ENCODE measurements at regions not wholly inside any gene's neighbourhood (a gene's known extent, or its start where the extent isn't known, plus 50 kb on each side); places are given as distances from the start of the nearest gene placed in this dataset.

DNA sequence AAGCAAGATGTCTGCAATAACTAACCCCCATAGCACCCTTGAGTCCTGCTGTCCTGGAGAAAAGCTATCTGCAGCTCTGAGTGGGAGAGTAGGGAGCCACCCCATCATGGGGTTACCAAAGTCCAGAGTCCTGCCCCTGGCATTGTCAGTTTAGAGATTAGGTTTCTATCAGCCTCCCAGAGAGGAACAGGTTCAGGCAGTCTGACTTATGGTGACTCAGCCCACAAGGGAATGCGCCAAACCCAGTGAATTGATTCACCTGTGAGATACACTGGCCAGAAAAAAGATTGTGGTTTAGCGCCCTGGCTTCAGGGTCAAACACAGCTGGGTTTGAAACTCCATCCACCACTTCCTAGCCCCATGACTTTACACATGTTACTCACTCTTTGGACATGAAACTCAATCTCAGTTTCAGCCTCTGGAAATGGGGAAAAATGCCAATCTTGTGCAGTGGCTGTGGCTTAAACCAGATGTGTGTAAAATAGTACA is 263.6 kb upstream of the HES1 start:
- TF ChIP-seq, protein P1, sequence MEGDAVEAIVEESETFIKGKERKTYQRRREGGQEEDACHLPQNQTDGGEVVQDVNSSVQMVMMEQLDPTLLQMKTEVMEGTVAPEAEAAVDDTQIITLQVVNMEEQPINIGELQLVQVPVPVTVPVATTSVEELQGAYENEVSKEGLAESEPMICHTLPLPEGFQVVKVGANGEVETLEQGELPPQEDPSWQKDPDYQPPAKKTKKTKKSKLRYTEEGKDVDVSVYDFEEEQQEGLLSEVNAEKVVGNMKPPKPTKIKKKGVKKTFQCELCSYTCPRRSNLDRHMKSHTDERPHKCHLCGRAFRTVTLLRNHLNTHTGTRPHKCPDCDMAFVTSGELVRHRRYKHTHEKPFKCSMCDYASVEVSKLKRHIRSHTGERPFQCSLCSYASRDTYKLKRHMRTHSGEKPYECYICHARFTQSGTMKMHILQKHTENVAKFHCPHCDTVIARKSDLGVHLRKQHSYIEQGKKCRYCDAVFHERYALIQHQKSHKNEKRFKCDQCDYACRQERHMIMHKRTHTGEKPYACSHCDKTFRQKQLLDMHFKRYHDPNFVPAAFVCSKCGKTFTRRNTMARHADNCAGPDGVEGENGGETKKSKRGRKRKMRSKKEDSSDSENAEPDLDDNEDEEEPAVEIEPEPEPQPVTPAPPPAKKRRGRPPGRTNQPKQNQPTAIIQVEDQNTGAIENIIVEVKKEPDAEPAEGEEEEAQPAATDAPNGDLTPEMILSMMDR (conservative IDR thresholded peaks at IDR 0.05; ENCODE audit: low read length): no peak
- TF ChIP-seq EZH2phosphoT487 (IDR thresholded peaks at IDR 0.05; ENCODE audit: borderline replicate concordance): no peak
